GM12891 (cell line): ENCODE measurements at regions not wholly inside any gene's neighbourhood (a gene's known extent, or its start where the extent isn't known, plus 50 kb on each side); places are given as distances from the start of the nearest gene placed in this dataset.

ENCODE experiments used
- POLR2A ChIP-seq: IDR thresholded peaks from 2 replicates; pipeline ENCODE4 v1.6.1; 2011; ENCODE audit warnings: low read depth, low read length, control low read depth
- TAF1 ChIP-seq: IDR thresholded peaks from 2 replicates; pipeline ENCODE4 v1.6.1; 2011; ENCODE audit warnings: low read depth, low read length, control low read depth

- TF ChIP-seq POLR2A, result no peak
- no peak for TF ChIP-seq TAF1
Observed at GRCh38 chr5:74993743-74994142, 58.6 kb downstream of the GCNT4 start.
